Left ventricle myocardium inferior (tissue), 1 donor: ENCODE measurements at regions not wholly inside any gene's neighbourhood (a gene's known extent, or its start where the extent isn't known, plus 50 kb on each side); places are given as distances from the start of the nearest gene placed in this dataset.
"Not testable (repeated sequence)": the region's sequence is repeated elsewhere in the genome, so short reads cannot be mapped to it uniquely, and the experiment has no call there.

Experiments
- DNase-seq: peaks from one replicate; pipeline ENCODE4 v3.0.0-alpha.2; 2020
- H3K27ac ChIP-seq: fragments of 200-600 bp; replicated peaks from 2 replicates; pipeline ENCODE4 v1.8.0; 2021
- H3K27me3 ChIP-seq: fragments of 200-600 bp; 2 replicates; pipeline ENCODE4 v1.8.0; 2021; ENCODE audit warnings: low read depth
- H3K36me3 ChIP-seq: fragments of 200-600 bp; 2 replicates; pipeline ENCODE4 v1.8.0; 2021
- H3K4me1 ChIP-seq: fragments of 200-600 bp; 2 replicates; pipeline ENCODE4 v1.8.0; 2021
- H3K4me3 ChIP-seq: fragments of 200-600 bp; 2 replicates; pipeline ENCODE4 v1.8.0; 2021; ENCODE audit warnings: mild to moderate bottlenecking, moderate library complexity
- H3K9me3 ChIP-seq: fragments of 200-600 bp; replicated peaks from 2 replicates; pipeline ENCODE4 v1.8.0; 2021
- intact Hi-C: fragments of 100-400 bp; cut with micrococcal nuclease; formaldehyde crosslinking; loops from one replicate; pipeline ENCODE4 v1.11.0; 2022
- TF ChIP-seq, protein P1 (sequence below): fragments of 200-600 bp; IDR thresholded peaks from 2 replicates; pipeline ENCODE4 v1.8.0; 2021; ENCODE audit warnings: antibody characterized with exemption, mild to moderate bottlenecking, borderline replicate concordance
- donor health status: DM: no; HTN: yes; CAD: no; lungs with severe emphysema.

DNA sequence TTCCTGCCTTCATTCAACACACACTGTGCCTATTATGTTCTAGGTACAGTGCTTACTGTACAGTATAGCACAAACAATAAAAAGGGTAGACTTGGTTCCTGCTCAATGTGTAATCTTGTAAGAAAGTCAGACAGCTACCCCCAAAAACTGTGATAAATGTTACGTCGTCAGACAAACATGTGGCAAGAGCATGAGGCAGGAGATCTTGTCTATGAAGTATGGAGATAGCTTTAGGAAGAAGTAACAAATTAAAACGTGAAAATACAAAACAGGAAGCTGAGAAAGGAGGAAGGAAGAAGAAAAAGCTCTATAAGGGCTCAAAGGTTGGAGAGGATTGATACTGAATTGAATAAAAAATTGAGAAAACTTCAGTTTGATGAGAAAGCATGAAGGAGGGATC, 276.2 kb upstream of the HNRNPA3 start:
- Histone ChIP-seq H3K27ac (no peak overlapping the region), H3K9me3 (no peaks in the 10 kb centered on the region), H3K4me3 (no peak overlapping the region), H3K4me1 (no peaks in the 10 kb centered on the region), H3K27me3 (peaks cover 49% of the 10 kb centered on the region), H3K36me3 (no peaks in the 10 kb centered on the region)
- no peak for DNase-seq
- intact Hi-C loops: no loop called here
- TF ChIP-seq, protein P1, sequence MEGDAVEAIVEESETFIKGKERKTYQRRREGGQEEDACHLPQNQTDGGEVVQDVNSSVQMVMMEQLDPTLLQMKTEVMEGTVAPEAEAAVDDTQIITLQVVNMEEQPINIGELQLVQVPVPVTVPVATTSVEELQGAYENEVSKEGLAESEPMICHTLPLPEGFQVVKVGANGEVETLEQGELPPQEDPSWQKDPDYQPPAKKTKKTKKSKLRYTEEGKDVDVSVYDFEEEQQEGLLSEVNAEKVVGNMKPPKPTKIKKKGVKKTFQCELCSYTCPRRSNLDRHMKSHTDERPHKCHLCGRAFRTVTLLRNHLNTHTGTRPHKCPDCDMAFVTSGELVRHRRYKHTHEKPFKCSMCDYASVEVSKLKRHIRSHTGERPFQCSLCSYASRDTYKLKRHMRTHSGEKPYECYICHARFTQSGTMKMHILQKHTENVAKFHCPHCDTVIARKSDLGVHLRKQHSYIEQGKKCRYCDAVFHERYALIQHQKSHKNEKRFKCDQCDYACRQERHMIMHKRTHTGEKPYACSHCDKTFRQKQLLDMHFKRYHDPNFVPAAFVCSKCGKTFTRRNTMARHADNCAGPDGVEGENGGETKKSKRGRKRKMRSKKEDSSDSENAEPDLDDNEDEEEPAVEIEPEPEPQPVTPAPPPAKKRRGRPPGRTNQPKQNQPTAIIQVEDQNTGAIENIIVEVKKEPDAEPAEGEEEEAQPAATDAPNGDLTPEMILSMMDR: no peak

DNA sequence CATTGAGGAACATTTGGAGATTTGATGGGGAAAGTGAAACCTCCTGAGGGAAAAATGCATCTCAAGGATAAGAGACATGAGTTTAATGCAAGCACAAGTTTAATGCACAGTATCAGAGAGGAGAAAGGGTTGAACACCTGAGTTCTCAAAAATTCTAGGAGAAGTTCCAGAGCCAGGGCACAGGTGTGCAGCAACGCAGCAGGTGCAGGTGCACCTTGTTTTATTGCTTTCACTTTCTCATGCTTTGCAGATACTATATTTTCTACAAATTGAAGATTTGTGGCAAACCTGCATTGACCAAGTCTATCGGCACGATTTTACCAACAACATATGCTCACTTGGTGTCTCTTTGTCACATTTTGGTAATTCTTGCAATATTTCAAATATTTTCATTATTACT, 267.6 kb upstream of the HNRNPA3 start:
- Histone ChIP-seq H3K27me3 (peaks cover 18% of the 10 kb centered on the region), H3K4me3 (no peak overlapping the region), H3K4me1 (no peaks in the 10 kb centered on the region), H3K36me3 (no peaks in the 10 kb centered on the region), H3K27ac (no peak overlapping the region), H3K9me3 (peaks cover 2% of the 10 kb centered on the region)
- DNase-seq: no peak
- intact Hi-C loops: no loop called here
- TF ChIP-seq, protein P1: no peak

DNA sequence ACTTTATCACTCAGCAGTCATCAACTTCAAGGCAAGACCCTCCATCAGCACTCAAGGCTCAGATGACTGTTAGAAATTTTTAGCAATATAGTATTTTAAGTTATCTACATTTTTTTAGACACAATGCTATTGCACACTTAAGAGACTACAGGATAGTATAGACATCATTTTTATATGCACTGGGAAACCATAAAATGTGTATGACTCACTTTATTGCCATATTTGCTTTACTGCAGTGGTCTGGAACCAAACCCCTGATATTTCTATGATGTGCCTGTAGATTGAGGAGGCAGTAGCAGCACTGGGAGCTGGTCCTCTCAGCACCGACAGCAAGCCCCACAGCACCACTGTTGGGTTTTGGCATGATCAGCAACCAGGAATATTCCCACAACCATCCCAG, 264.8 kb upstream of the HNRNPA3 start:
- no peak overlapping the region for H3K4me3 ChIP-seq
- H3K27me3 ChIP-seq: peaks cover 9% of the 10 kb centered on the region
- TF ChIP-seq, protein P1: no peak
- intact Hi-C loops: no loop called here
- H3K4me1 ChIP-seq: no peaks in the 10 kb centered on the region
- H3K36me3 ChIP-seq: no peaks in the 10 kb centered on the region
- DNase-seq: no peak
- H3K27ac ChIP-seq: no peak overlapping the region
- H3K9me3 ChIP-seq: peaks cover 6% of the 10 kb centered on the region

DNA sequence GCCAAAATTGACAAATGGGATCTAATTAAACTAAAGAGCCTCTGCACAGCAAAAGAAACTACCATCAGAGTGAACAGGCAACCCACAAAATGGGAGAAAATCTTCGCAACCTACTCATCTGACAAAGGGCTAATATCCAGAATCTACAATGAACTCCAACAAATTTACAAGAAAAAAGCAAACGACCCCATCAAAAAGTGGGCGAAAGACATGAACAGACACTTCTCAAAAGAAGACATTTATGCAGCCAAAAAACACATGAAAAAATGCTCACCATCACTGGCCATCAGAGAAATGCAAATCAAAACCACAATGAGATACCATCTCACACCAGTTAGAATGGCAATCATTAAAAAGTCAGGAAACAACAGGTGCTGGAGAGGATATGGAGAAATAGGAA, 261.4 kb upstream of the HNRNPA3 start:
- DNase-seq, H3K27me3 ChIP-seq, H3K9me3 ChIP-seq, H3K4me1 ChIP-seq, H3K27ac ChIP-seq, H3K4me3 ChIP-seq, H3K36me3 ChIP-seq, intact Hi-C loops: not testable (repeated sequence)

DNA sequence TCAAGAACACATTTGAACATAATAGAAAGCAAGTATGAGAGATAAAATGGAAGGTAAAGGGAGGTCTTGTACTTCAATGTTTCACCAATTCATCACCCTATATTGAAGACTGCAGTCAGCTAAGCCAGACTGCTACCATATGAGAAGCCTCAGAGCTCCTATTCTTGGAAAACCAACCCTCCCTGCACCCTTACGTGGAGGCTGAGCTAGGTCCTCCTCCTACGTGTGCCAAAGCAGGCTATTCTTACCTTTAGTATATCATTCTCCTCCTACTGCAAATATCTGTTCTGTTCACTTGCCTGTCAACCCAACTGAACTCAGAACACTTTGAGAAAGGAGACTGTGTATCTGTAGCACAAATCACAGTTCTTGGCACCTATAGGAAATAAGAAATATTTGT, 255.8 kb upstream of the HNRNPA3 start:
- H3K9me3 ChIP-seq: no peaks in the 10 kb centered on the region
- no peak overlapping the region for H3K4me3 ChIP-seq
- H3K36me3 ChIP-seq: no peaks in the 10 kb centered on the region
- H3K27ac ChIP-seq: no peak overlapping the region
- H3K27me3 ChIP-seq: peaks cover 44% of the 10 kb centered on the region
- intact Hi-C loops: no loop called here
- no peaks in the 10 kb centered on the region for H3K4me1 ChIP-seq
- DNase-seq: no peak
- TF ChIP-seq, protein P1: no peak

DNA sequence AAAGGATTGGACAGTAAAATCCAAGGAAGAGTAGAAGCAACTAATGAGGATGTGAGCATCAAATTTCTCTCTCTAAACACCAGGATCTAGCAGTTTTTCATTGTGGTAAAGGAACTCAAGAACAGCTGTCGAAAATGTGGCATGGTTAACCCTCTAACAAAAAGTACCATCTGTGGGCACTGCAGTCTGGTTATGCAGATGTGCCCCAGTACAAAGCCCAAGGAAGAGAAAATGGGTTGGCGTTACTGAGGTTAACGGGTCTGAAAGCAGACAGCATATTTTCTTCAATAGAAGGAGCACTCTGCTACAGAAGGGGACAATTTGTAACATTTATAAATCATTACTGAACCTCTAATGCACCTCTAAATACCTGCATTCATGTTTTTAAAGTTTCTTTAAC, 253.0 kb upstream of the HNRNPA3 start:
- H3K4me3 ChIP-seq: no peak overlapping the region
- TF ChIP-seq, protein P1: no peak
- no peak for DNase-seq
- H3K9me3 ChIP-seq: no peaks in the 10 kb centered on the region
- H3K27me3 ChIP-seq: peaks cover 61% of the 10 kb centered on the region
- H3K27ac ChIP-seq: no peak overlapping the region
- intact Hi-C loops: no loop called here
- H3K4me1 ChIP-seq: no peaks in the 10 kb centered on the region
- H3K36me3 ChIP-seq: no peaks in the 10 kb centered on the region
